Left hindlimb (tissue), 1 donor: ENCODE measurements at regions not wholly inside any gene's neighbourhood (a gene's known extent, or its start where the extent isn't known, plus 50 kb on each side); places are given as distances from the start of the nearest gene placed in this dataset.
A peak's percentile ranks its signal among the peaks of the same experiment; 100 is the strongest.
"Not testable (repeated sequence)": the region's sequence is repeated elsewhere in the genome, so short reads cannot be mapped to it uniquely, and the experiment has no call there.

Experiments
- DNase-seq: peaks from one replicate; pipeline ENCODE4 v3.0.0-alpha.2; 2018

DNA sequence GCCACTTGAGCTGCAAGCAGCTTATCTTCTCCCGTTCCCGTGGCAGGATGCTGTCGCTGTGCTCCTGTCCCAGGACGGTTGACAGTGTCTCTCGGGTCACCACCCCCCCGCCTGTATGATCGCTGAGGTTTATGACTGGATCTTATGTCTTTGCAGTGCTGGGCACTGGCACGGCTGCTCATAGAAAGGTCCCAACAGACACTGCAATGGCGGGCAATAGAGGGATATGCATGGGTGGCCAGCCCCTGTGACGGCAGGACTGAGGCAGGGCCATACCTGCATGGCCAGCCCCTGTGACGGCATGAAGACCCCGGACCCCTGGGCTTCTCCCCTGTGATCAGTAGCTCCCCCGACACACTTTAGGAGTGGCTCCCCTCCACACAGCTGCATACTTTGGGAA is 307.2 kb downstream of the TEX29 start:
- no peak for DNase-seq

DNA sequence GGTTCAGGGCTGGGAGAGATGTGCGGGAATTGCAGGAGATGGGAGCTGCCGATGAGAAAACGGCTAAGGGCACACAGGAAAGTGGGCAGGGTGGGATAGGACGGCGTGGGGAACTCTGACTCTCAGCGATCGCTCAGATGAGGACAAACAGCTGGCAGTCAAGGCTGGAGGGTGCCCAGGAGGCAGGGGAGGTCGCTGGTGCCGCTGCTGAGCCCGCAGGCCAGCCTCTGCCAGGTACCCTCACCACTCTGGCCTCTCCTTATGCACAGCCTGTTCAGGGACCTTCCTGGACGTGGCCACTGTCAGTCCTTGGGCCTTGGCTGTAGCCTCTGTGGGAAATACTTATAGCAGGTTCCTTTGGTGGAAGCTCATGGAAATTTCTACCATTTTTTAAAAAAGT is 308.6 kb downstream of the TEX29 start:
- no peak for DNase-seq

DNA sequence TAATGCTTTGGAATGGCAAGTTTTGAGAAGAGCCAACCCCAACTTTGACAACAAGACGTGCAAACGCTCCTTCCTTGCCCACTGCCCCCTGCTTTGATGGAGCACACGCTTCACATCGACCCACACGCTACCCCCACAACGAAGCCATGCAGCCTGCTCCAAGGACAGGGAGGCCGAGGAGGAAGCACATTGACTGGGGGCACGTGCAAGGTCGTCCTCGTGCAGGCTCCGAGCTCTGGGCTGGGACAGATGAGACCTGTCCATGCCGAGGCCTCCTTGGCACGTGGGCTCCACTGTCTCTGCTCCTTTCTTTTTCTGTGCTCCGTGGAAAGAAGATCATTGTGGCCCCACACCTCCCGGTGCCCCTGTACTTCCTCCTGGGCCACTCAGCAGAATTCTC is 309.0 kb downstream of the TEX29 start:
- DNase-seq, result no peak

DNA sequence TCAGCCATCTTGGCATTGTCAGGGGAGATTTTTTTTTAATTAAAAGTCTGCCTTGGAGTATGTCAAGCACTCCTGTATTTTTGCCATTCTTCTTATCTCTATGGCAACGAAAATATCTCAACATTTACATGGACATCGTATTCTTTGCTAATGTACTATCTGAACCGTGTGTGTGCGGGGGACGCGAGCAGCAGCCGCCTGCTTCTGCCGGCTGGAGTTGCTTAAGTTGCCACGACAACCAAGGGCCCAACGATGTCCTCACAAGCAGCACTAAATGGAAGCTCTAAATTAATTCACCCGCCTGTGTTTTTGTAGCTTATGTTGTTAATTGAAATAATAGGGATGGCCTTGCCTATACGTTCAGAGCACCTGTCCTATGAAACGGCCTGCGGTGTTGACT is 309.5 kb downstream of the TEX29 start:
- no peak for DNase-seq

DNA sequence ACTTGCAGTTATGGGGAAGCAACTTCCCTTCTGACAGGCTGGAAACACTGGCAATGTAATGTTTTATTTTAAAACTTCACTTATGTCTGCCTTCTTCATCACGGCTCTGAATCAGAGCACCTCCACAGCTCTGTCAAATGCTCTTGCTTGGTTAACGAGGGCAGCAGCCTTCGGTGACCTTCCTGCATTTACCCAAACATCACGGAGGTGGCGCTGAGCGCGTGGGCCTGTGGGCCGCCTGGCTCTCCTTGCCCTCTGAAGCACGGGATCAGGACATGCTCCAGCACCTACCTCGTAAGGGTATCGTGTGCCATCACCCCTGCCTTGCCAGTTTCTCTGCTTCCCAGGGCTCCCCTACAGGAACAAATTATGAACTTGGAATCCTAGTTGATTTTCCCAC is 310.0 kb downstream of the TEX29 start:
- DNase-seq, result no peak

DNA sequence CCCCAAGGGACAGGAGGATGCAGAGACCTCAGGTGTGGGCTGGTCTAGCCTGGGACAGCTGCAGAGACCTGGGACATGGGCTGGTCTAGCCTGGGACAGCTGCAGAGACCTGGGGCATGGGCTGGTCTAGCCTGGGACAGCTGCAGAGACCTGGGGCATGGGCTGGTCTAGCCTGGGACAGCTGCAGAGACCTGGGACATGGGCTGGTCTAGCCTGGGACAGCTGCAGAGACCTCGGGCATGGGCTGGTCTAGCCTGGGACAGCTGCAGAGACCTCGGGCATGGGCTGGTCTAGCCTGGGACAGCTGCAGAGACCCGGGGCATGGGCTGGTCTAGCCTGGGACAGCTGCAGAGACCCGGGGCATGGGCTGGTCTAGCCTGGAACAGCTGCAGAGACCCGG is 310.8 kb downstream of the TEX29 start:
- not testable (repeated sequence) for DNase-seq

DNA sequence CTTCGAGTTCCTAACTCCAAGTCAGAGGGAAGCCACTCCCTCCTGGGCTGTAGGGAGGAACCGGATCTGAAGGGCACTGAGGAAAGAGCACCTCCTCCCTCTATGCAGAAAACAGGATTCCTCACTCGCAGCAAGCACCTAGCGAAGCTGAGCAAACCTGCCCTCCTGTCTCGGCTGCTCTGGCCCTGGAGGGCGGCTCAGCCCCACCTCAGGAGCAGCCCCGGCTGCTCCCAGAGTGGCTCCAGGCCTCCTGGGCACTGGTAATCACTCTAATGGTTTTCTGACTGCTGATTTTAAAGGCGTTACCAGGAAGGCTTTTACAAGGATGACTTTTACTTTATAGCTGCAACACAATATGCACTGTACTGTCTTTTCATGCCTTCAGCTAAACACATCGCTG is 312.5 kb downstream of the TEX29 start:
- DNase-seq, result no peak

DNA sequence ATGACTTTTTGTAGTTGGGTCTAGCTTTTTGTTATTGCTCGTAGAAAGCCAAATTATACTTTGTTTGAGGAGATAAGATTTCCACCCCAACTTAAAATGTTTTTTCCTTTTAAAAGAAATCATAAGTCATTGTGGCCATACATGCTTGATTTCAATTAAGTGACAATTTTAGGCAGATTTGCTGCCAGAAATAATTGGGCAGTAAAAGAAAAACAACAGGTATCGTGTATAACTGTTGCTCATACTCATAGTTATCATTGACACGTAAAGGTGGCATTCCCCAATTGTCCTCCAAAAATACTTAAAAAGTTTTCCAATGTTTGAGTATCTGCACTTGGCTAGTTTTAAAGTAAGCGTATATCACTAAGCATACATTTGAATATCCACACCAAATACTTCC is 313.0 kb downstream of the TEX29 start:
- DNase-seq, result no peak

DNA sequence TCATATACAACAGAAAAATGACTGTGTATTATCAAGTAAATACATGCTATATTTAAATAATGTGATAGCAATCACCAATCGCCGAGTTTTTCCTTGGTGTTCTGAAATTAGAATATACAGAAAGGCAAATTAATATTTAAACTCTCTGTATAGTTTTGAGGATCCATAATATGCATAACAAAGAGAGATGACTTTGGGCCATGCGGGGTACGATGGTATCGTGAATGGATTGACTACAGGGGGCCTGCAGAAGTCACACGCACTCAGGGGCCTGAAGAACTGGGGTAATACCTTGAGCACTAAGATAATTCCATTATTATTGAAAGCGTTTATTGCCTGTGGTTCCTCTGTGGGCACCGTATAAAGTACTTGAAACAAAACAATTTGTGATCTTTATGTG is 314.0 kb downstream of the TEX29 start:
- no peak for DNase-seq

DNA sequence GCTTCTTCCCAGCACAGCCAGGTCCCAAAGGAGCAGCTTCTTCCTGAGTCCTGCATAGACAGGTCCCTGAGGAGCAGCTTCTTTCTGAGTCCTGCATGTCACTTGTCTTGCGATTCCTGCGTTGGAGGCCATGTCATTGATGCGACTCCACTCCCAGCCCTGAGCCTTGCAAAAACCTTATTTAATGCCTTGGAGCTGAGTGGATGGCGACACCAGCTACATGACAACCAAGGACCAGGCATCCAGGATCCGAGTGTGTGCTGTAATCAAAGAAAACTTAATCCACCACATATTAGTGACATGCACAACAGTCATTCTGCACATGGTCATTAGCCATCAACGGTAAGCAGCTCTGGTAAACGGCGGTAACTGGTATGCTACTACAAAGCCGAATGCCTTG is 315.8 kb downstream of the TEX29 start:
- DNase-seq, result no peak

DNA sequence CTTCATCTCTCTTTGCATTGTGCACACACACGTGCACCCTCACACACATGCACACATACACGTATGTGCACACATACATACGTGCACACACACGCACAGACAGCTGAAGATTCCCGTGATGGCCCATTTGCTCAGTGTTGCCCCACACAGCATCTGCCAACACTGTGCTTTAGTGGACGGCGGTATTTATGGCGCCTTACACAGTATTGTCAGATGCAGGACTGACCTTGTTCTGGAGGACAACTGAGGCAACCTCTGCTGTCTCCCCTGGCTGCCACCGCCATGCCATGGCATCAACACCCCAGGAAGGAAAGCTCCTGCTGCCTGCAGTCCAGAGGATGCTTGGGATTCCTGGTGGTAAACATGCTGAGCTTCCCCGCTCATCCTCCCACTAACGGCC is 316.4 kb downstream of the TEX29 start:
- DNase-seq, result no peak

DNA sequence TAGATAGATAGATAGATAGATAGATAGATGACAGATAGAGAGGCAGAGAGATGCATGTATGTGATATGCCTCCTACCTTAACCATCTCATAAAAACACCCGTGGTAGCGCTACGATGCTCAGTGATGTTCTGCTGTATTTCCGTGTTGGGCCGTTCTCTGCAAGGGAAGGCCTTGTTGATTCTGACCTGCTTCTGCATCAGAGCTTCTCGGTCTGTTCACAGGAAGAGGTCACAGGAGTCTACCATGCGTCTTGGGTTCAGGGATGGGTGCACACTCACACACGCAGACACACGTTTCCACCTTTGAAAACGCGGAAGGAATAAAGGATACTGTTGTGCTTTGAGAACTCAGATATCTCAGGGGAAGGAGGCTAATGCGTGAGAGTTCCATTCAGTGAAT is 316.9 kb downstream of the TEX29 start:
- DNase-seq, result no peak

DNA sequence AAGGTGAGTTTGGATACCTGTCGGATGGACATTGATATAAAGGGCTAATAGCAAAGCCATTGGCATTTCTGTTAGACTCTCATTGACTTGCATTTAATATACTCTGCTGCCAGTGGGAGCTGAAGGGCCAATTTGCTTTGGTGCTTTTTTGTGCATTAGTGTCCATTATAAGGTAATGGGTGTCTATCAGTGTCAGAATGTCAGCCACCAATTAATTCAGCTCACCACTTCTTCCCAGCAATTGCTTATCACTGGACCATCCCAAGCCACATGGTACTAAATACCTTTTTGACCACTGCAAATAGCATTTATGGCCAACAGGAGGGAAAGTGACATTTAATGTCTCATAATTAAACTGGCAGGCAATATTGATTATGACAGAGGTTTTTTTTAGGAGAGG is 317.8 kb downstream of the TEX29 start:
- no peak for DNase-seq

DNA sequence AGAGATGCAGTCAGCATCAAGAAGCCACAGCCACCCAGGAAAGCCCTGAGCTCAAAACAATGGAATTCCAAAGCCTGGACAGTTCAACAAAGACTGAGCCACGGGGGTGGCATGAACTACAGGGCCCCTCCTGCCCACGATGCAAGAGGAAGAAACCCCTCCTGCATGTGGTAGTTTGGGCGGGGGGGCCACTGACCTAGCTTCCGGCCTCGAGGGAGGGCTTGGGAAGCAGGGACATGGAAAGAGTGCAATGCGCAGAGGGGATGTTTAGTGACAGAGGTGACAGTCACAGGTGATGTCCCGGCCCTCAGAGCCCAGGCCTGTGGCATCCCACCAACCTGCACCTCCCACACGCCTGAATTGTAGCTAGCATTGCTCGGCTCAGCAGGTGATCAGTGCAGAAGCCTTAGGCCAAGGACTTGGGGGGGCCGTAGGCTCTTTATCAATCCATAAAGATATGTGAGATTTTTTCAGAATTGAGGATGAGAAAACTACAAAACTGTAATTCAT is 318.8 kb downstream of the TEX29 start:
- no peak for DNase-seq

DNA sequence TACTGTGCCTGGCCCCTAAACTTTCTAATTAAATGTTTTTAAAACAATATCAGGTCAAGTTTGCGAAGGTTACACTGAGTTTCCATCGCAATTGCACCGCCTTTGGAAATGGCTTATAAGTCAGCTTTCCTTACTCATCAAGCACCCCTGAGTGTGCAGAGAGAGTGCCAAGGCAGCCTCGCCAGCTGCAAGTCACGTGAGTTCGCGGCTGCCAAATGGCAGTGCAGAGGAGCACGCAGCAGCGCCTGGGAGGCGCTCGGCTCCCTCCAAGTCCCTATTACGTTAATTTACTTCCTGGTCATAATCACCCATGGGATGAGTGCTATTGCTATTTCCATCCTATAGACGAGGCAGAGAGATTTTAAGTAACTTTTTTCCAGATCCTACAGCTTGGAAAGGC is 319.6 kb downstream of the TEX29 start:
- peak; percentile 53 for DNase-seq

DNA sequence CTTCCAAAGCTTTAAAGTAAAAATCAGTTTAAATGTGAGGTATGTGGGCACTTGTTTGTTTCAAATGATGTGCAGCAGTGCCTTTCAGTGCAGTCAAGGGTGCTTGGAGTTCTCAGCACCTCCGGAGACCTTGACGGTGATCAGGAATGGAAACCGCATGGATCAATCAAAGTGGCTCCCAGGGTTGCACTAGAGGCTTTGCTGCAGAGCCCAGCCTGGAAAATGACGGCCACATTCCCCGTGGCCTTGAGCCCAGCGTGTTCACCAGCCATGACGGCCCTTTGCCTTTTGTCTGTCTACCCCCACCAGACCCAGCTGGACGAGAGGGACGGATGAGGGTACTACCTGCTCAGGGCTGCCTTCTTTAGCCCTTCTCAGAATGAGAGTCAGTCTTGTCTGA is 320.0 kb downstream of the TEX29 start:
- no peak for DNase-seq

DNA sequence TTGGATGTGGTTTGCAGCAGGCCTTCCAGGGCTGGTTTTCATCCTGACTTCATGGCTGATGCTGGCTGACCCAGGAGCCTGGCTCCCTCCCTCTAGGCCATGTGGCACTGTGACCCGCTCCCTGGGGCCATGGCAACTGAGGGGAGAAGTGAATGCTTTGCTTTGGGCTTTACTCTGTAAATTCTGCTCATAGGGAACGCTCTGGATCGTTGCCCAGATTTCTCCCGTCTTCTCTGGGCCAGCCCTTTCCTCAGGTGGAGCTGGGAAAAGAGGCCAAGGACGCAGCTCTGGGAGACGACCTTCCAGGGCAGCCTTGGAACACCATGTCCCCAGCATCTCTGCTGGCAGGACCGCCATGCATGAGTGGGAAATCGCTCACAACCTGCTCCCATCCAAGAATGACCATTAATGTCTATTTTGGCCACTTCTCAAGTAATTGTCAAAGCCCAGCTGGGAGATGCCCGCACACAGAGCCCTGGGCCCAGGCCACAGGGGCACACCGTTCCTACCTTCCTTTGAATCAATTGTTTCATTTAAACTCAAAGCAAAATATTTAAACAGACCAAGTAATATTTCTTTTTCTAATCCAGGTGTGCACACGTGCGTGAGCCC is 321.8 kb downstream of the TEX29 start:
- DNase-seq, result no peak

DNA sequence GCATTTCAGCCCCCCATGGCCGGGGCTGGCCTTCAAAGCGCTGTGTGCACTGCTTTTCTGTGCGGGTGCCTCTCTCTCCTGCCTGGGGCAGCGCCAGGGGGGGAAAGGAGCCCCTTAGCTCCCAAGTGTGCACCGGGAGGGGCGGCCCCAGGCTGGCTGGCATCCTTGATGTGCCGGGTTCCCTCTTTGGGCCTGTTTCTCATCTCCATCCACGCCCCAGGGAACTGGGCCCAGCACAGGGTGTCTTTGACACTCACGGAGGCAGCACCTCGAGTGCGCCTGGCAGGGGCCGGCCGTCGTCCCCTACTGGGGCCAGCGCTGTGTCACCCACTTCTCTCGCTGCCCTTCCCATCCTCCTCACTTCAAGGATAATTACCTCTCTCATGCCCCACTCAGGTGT is 324.3 kb downstream of the TEX29 start:
- no peak for DNase-seq

DNA sequence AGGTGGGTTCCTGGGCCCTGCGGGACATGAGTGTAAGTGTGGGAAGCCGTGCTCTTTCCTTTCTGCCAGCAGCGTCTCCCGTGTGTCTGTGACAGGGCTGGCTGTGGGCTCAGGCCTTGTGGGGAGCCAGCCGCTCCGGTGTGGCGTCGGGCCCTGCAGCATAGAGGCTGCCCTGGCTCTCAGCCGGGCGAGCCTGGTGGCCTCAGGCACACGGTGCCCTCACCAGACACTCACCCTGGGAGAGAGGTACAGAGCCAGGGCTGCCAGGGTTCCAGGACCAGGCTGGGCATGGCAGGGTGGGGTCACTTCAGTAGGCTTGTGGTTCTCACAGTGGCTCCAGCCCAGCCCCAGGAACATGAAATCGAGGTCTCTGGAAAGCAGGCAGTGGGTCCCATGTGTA is 324.8 kb downstream of the TEX29 start:
- DNase-seq, result no peak

DNA sequence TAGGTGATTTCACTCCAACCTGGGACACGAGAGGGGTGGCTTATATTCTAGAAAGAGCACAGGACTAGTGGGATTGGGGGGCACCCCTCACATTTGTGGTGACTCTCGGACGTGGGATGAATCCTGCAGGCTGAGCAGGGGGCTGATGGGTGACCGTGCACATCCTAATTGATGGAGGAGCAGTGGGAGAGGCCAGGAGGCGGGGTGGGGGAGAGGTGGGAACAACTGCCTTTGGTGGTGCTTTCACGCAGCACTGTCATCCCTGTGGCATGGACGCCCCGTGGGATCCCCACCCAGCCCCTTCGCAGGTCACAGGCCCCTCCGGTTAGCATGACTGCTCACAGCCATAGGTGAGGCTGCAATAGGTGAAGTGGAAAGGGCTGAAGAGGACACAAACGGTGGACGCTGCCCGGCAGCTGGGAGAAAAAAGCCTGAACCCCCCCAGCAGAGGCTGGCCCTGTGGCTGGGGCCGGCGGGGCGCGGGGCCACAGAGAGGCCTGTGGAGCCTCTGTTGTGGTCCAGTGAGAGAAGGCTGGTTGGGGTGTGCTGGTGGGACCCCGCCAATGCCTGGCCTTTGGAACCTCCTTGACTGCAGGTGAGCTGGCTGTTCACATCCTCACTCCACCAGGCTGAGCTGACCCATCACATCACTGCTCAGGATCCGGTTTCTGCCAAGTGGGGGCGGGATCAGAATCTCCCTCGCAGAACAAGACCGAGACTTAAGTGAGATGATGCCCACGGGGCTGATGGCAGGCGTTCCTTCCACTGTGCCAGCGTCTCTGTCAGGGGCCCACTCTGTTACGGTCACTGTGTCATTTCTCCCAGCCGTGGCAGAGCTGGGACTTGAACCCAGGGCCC is 325.4 kb downstream of the TEX29 start:
- DNase-seq, result no peak

DNA sequence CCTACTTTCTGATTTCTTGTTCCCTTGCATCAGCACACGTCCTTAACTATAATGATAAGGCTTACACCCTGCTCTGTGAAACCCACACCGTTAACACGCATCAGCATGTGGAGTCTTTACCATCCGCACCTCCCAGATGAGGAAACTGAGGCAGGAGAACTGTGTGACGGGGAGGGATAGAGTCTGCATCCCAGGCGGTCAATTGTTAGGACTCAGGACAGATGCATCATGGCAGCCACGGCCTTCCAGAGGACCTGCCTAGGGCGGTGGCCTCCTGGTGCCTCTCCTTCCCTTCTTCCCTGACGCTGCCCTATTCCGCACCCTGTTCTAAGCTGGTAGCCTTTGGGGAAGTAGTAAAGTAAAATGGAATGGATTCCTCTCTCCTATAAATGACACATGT is 326.0 kb downstream of the TEX29 start:
- no peak for DNase-seq

DNA sequence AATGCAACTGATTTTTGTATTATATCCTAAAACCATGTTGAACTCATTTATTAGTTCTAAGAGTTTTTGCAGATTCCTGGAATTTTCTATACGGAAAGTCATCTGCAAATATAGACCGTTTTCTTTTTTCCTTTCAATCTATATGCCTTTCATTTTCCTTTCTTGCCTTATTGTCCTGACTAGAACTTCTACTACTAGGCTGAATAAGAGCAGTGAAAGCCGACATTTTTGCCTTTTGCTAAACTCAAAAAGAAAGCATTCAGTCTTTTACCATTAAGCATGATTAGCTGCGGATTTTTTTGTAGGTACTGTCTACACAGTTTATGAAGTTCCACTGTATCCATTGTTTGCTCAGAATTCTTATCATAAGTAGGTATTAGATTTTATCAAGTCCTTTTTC is 328.4 kb downstream of the TEX29 start:
- no peak for DNase-seq

DNA sequence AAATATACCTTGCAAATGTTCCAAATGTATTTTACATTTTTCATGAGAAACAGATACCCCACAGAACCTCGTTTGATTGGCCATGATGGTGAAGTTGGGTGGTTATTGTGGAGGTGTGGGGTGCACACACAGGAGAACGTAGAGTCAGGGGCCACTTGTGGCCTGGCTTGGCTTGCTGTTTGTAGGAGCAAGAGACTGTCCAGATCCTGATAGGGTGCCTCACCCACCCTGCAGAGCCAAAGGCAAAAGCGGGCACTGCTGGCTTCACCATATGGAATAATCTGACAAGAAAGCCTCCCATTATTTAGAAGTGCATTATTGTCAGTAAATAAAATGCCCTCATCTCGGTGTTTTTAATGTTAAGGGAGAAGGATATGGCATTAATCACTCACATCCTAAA is 330.2 kb downstream of the TEX29 start:
- DNase-seq, result no peak

DNA sequence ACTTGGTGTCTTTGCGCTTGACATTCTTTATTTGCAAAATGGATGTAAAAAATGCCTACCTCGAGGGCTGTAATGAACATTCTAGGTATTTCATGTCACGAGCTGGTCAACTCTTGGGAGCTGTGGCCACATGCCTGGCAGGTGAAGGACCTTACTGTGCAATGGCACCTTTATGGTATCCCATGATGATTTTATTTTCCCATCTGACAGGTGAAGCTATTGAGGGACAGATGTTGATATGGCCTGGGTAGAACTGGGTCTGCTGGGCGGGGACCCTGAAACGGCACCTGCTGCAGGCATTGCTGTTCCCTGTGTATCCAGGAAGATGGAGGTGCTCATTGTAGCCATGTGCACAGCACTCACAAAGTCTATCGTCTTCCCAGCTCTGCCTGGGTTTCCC is 332.2 kb downstream of the TEX29 start:
- DNase-seq, result no peak

DNA sequence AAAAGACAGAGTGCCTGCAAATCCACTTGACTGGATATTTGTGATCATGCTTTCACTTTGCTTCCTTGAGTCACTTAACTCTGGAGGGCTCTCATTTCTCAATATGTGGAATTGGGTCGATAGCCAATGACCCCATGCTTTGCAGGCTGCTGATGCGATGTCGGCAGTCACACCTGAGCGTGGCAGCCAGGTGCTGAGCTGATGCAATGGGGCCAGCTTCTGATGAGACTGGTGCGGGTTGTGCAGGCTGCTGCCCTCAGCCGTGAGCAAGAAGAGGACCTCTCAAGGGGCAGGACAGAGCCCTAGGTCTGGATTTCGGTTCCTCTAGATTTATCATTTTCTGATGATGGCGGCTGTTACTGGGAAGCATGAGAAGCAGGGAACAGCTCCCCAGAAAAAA is 334.1 kb downstream of the TEX29 start:
- DNase-seq, result no peak
